DOHH2 (cell line): ENCODE measurements at regions not wholly inside any gene's neighbourhood (a gene's known extent, or its start where the extent isn't known, plus 50 kb on each side); places are given as distances from the start of the nearest gene placed in this dataset.

Source experiments
- H3F3A ChIP-seq: fragments of 200-600 bp; sonication (generic), shearing (Covaris generic); 2 replicates; pipeline ENCODE4 v1.6.0; 2016; ENCODE audit warnings: antibody characterized with exemption, mild to moderate bottlenecking; ENCODE audit not compliant: control insufficient read depth, insufficient read depth
- H3K27ac ChIP-seq: fragments of 200-600 bp; sonication (generic); 2 replicates; pipeline ENCODE4 v1.5.1; 2014; ENCODE audit warnings: low read depth, mild to moderate bottlenecking, low read length, moderate library complexity
- H3K27me3 ChIP-seq: fragments of 200-600 bp; sonication (generic); 2 replicates; pipeline ENCODE4 v1.6.1; 2014; ENCODE audit warnings: mild to moderate bottlenecking, low read length, mixed read lengths; ENCODE audit not compliant: control insufficient read depth
- H3K36me3 ChIP-seq: fragments of 200-600 bp; sonication (generic); 2 replicates; pipeline ENCODE4 v1.6.1; 2014; ENCODE audit warnings: mild to moderate bottlenecking, low read length, moderate library complexity, mixed read lengths; ENCODE audit not compliant: control insufficient read depth
- H3K4me1 ChIP-seq: fragments of 200-600 bp; sonication (generic); 2 replicates; pipeline ENCODE4 v1.6.1; 2014; ENCODE audit warnings: mild to moderate bottlenecking, low read length, mixed read lengths; ENCODE audit not compliant: control insufficient read depth
- H3K4me2 ChIP-seq: fragments of 200-600 bp; sonication (generic); 2 replicates; pipeline ENCODE4 v1.6.0; 2014; ENCODE audit warnings: mild to moderate bottlenecking, low read length, moderate library complexity
- H3K4me3 ChIP-seq: fragments of 200-600 bp; sonication (generic); 2 replicates; pipeline ENCODE4 v1.5.1; 2014; ENCODE audit warnings: mild to moderate bottlenecking, low read length, mixed read lengths
- H3K79me2 ChIP-seq: fragments of 200-600 bp; sonication (generic); 2 replicates; pipeline ENCODE4 v1.6.1; 2014; ENCODE audit warnings: mild to moderate bottlenecking, low read length, mixed read lengths; ENCODE audit not compliant: control insufficient read depth
- H3K9me2 ChIP-seq: fragments of 200-600 bp; sonication (generic); replicated peaks from 2 replicates; pipeline ENCODE4 v1.6.1; 2014; ENCODE audit warnings: mild to moderate bottlenecking, low read length, mixed read lengths; ENCODE audit not compliant: control insufficient read depth
- H3K9me3 ChIP-seq: fragments of 200-600 bp; sonication (generic); 2 replicates; pipeline ENCODE4 v1.6.1; 2014; ENCODE audit warnings: antibody characterized with exemption, low read length, mixed read lengths; ENCODE audit not compliant: control insufficient read depth, insufficient read depth
- H4K20me1 ChIP-seq: fragments of 200-600 bp; sonication (generic); 2 replicates; pipeline ENCODE4 v1.6.0; 2014; ENCODE audit warnings: low read depth, mild to moderate bottlenecking, antibody characterized with exemption, low read length, moderate library complexity; ENCODE audit not compliant: control insufficient read depth, insufficient read depth
- CTCF ChIP-seq: fragments of 200-600 bp; sonication (generic); IDR thresholded peaks from one replicate; pipeline ENCODE4 v1.5.1; 2014; ENCODE audit warnings: antibody characterized with exemption, mild to moderate bottlenecking, low read depth, low read length; ENCODE audit not compliant: poor library complexity, severe bottlenecking
- EZH2phosphoT487 ChIP-seq: fragments of 200-600 bp; sonication (generic); IDR thresholded peaks from 2 replicates; pipeline ENCODE4 v1.6.1; 2017; ENCODE audit warnings: borderline replicate concordance, mild to moderate bottlenecking, antibody characterized with exemption, low read length, moderate library complexity, mixed read lengths

GRCh38 chr9:12212860-12213259 lies 480.3 kb upstream of the TYRP1 start:
- Histone ChIP-seq H3K9me3 (no peaks in the 10 kb centered on the region), H3K4me1 (no peaks in the 10 kb centered on the region), H4K20me1 (no peaks in the 10 kb centered on the region), H3K79me2 (no peaks in the 10 kb centered on the region), H3K27me3 (no peaks in the 10 kb centered on the region), H3K36me3 (no peaks in the 10 kb centered on the region), H3K4me3 (no peak overlapping the region), H3K27ac (no peak overlapping the region), H3K9me2 (no peaks in the 10 kb centered on the region), H3K4me2 (no peak overlapping the region), H3F3A (no peaks in the 10 kb centered on the region)
- TF ChIP-seq CTCF = no peak
- TF ChIP-seq EZH2phosphoT487 = no peak

- Histone ChIP-seq H3K9me3 (no peaks in the 10 kb centered on the region), H4K20me1 (no peaks in the 10 kb centered on the region), H3K79me2 (no peaks in the 10 kb centered on the region), H3K9me2 (no peaks in the 10 kb centered on the region), H3K4me3 (no peak overlapping the region), H3K4me1 (no peaks in the 10 kb centered on the region), H3K36me3 (no peaks in the 10 kb centered on the region), H3K4me2 (no peak overlapping the region), H3K27me3 (no peaks in the 10 kb centered on the region), H3K27ac (no peak overlapping the region), H3F3A (no peaks in the 10 kb centered on the region)
- TF ChIP-seq EZH2phosphoT487 = no peak
- no peak for TF ChIP-seq CTCF
These were observed 471.7 kb upstream of the TYRP1 start for GRCh38 chr9:12221470-12221869.

- H3K9me3 ChIP-seq = no peaks in the 10 kb centered on the region
- no peaks in the 10 kb centered on the region for H3K79me2 ChIP-seq
- H3K4me3 ChIP-seq = no peak overlapping the region
- H3K4me1 ChIP-seq = no peaks in the 10 kb centered on the region
- no peaks in the 10 kb centered on the region for H3K36me3 ChIP-seq
- H4K20me1 ChIP-seq = no peaks in the 10 kb centered on the region
- H3K4me2 ChIP-seq = no peak overlapping the region
- H3K9me2 ChIP-seq = no peaks in the 10 kb centered on the region
- no peaks in the 10 kb centered on the region for H3F3A ChIP-seq
- no peak overlapping the region for H3K27ac ChIP-seq
- no peaks in the 10 kb centered on the region for H3K27me3 ChIP-seq
- TF ChIP-seq EZH2phosphoT487 = no peak
- no peak for TF ChIP-seq CTCF
These were observed 468.7 kb upstream of the TYRP1 start for GRCh38 chr9:12224449-12224848.

- no peaks in the 10 kb centered on the region for H3K27me3 ChIP-seq
- no peaks in the 10 kb centered on the region for H3K36me3 ChIP-seq
- no peak for TF ChIP-seq CTCF
- TF ChIP-seq EZH2phosphoT487 = no peak
- no peak overlapping the region for H3K27ac ChIP-seq
- H3K4me3 ChIP-seq = no peak overlapping the region
- no peaks in the 10 kb centered on the region for H3K4me1 ChIP-seq
- H3K4me2 ChIP-seq = no peak overlapping the region
- peaks cover 3% of the 10 kb centered on the region; the same call in 1 of the 2 replicates for H3K9me3 ChIP-seq
- no peaks in the 10 kb centered on the region for H3K79me2 ChIP-seq
- no peaks in the 10 kb centered on the region for H3F3A ChIP-seq
- no peaks in the 10 kb centered on the region; the same call in 1 of the 2 replicates for H3K9me2 ChIP-seq
- no peaks in the 10 kb centered on the region for H4K20me1 ChIP-seq
These were observed 462.5 kb upstream of the TYRP1 start for GRCh38 chr9:12230708-12231107.
